KMS-11 (cell line): ENCODE measurements at regions not wholly inside any gene's neighbourhood (a gene's known extent, or its start where the extent isn't known, plus 50 kb on each side); places are given as distances from the start of the nearest gene placed in this dataset.

Experiments
- H2AFZ ChIP-seq: fragments of 200-600 bp; sonication (generic); 2 replicates; pipeline ENCODE4 v1.6.1; 2016; ENCODE audit warnings: antibody characterized with exemption, mixed run types, low read depth
- H3K27ac ChIP-seq: fragments of 200-600 bp; sonication (generic); 2 replicates; pipeline ENCODE4 v1.6.1; 2016; ENCODE audit warnings: mild to moderate bottlenecking, mixed run types
- H3K27me3 ChIP-seq: fragments of 200-600 bp; sonication (generic); 2 replicates; pipeline ENCODE4 v1.6.1; 2017; ENCODE audit warnings: mild to moderate bottlenecking, low read depth, mixed run types, moderate library complexity; ENCODE audit not compliant: insufficient read depth
- H3K36me3 ChIP-seq: fragments of 200-600 bp; sonication (generic); 2 replicates; pipeline ENCODE4 v1.6.1; 2017; ENCODE audit warnings: mild to moderate bottlenecking, mixed run types; ENCODE audit not compliant: insufficient read depth
- H3K4me1 ChIP-seq: fragments of 200-600 bp; sonication (generic); 2 replicates; pipeline ENCODE4 v1.6.1; 2016; ENCODE audit warnings: mild to moderate bottlenecking, low read depth, mixed run types; ENCODE audit not compliant: poor library complexity, severe bottlenecking
- H3K4me2 ChIP-seq: fragments of 200-600 bp; sonication (generic); 2 replicates; pipeline ENCODE4 v1.7.0; 2016; ENCODE audit warnings: mild to moderate bottlenecking, mixed run types
- H3K4me3 ChIP-seq: fragments of 200-600 bp; sonication (generic); IDR thresholded peaks from 2 replicates; pipeline ENCODE4 v1.6.1; 2017; ENCODE audit warnings: low read depth, low read length, mixed read lengths; ENCODE audit not compliant: insufficient read depth
- H3K79me2 ChIP-seq: fragments of 200-600 bp; sonication (generic); 2 replicates; pipeline ENCODE4 v1.6.1; 2016; ENCODE audit warnings: low read depth, mixed run types; ENCODE audit not compliant: insufficient read depth
- H3K9ac ChIP-seq: fragments of 200-600 bp; sonication (generic); 2 replicates; pipeline ENCODE4 v1.6.1; 2016; ENCODE audit warnings: mild to moderate bottlenecking, mixed run types
- H4K20me1 ChIP-seq: fragments of 200-600 bp; sonication (generic); 2 replicates; pipeline ENCODE4 v1.6.1; 2016; ENCODE audit warnings: mild to moderate bottlenecking, mixed run types; ENCODE audit not compliant: insufficient read depth
- TF ChIP-seq, protein P1 (sequence below): fragments of 200-600 bp; sonication (generic); conservative IDR thresholded peaks from 2 replicates; pipeline ENCODE4 v1.6.1; 2017; ENCODE audit warnings: low read depth, mild to moderate bottlenecking, antibody characterized with exemption, low read length, moderate library complexity, mixed read lengths

DNA sequence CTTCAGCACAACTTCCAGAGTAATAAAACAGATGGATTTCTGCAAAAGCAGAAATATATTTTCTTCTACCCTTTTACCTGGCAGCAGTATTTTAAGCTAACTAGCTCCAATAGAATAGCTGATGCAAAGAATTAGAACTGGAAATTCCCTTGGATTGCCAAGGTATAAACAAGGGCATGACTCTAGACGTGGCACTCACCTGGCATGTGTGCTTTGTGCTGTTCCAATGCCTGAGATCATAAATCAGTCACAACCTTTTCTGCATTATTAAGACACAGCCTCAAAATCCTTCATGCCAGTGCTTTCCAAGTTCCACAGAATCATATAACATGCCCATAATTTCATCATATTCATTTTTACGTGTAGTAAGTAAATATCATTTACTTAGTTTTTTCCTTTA, 1048.7 kb downstream of the ADGRL2 start:
- Histone ChIP-seq H3K27ac (no peak overlapping the region), H3K36me3 (no peaks in the 10 kb centered on the region), H3K9ac (no peak overlapping the region), H3K27me3 (no peaks in the 10 kb centered on the region), H2AFZ (no peak overlapping the region), H3K79me2 (no peaks in the 10 kb centered on the region), H3K4me2 (no peak overlapping the region), H4K20me1 (no peaks in the 10 kb centered on the region), H3K4me1 (no peaks in the 10 kb centered on the region), H3K4me3 (no peak overlapping the region)
- TF ChIP-seq, protein P1, sequence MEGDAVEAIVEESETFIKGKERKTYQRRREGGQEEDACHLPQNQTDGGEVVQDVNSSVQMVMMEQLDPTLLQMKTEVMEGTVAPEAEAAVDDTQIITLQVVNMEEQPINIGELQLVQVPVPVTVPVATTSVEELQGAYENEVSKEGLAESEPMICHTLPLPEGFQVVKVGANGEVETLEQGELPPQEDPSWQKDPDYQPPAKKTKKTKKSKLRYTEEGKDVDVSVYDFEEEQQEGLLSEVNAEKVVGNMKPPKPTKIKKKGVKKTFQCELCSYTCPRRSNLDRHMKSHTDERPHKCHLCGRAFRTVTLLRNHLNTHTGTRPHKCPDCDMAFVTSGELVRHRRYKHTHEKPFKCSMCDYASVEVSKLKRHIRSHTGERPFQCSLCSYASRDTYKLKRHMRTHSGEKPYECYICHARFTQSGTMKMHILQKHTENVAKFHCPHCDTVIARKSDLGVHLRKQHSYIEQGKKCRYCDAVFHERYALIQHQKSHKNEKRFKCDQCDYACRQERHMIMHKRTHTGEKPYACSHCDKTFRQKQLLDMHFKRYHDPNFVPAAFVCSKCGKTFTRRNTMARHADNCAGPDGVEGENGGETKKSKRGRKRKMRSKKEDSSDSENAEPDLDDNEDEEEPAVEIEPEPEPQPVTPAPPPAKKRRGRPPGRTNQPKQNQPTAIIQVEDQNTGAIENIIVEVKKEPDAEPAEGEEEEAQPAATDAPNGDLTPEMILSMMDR: no peak

- no peaks in the 10 kb centered on the region for H3K4me1 ChIP-seq
- no peaks in the 10 kb centered on the region for H4K20me1 ChIP-seq
- H3K27me3 ChIP-seq: no peaks in the 10 kb centered on the region
- no peak overlapping the region for H3K9ac ChIP-seq
- H3K36me3 ChIP-seq: no peaks in the 10 kb centered on the region
- no peak overlapping the region for H3K4me2 ChIP-seq
- no peak overlapping the region for H3K27ac ChIP-seq
- TF ChIP-seq, protein P1: no peak
- H3K4me3 ChIP-seq: no peak overlapping the region
- H3K79me2 ChIP-seq: no peaks in the 10 kb centered on the region
- H2AFZ ChIP-seq: no peak overlapping the region
Observed at GRCh38 chr1:82848043-82848442, 1047.3 kb downstream of the ADGRL2 start.

DNA sequence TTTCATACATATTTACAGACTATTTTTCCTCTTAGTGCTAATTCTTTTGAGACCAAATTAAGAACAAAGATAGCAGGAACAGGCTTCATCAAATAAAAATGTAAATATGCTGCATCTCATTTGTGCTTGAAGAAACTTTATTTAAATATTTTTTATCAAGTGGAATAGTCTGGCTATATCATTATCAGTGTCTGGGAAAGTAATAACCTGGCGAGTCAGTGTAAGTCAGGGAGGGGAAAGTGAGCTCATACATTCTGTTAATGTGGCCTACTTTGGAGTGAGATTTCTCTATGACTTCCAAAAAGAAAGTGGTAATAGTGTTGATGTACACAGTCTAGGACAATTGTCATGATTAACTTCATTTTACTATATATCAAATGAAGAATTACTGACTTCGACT, 1045.1 kb downstream of the ADGRL2 start:
- Histone ChIP-seq H3K36me3 (no peaks in the 10 kb centered on the region), H3K4me1 (no peaks in the 10 kb centered on the region), H2AFZ (no peak overlapping the region), H3K27ac (no peak overlapping the region), H4K20me1 (no peaks in the 10 kb centered on the region), H3K79me2 (no peaks in the 10 kb centered on the region), H3K9ac (no peak overlapping the region), H3K4me2 (no peak overlapping the region), H3K4me3 (no peak overlapping the region), H3K27me3 (no peaks in the 10 kb centered on the region)
- TF ChIP-seq, protein P1: no peak

DNA sequence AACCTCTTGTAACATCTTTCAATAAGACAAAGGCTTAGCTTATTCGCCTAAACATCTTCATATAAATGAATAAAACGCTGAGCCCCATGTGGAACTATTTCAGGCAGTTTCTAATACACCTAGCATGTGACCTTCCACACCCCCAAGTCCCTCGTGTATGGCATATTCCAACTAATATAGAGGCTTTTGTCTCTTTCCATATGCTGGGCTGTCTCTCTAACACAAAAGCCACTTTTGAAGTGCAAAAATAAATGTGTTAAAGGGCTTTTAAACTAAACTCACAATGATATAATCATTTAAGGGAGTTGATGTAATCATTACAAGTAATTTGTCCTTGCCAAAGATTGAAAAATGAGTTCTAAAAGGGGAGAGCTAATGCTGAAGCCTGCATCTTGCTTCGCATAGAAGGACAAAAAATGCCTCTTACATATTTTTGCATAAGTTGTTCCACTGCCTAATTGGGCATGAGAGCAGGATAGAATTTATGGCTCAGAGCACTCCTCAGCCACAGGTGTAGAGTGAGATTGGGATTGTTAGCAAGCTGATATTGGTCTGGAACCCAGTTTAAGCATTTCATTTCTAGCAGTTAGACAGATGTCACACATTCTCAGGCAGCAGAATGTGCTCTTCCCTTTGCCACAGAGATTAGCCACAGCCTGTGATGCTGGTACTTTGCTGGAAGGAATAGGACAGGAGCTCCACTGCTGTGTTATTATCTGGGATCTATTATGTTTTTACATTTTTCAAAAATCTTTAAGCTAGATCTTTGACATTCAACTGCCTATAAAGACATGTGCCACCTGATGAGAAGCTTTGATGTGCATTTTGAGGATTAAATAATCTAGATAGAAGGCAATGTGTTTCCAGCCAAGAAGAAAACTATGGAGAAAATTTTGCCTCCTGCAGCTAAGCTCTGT, 1044.4 kb downstream of the ADGRL2 start:
- no peaks in the 10 kb centered on the region for H3K36me3 ChIP-seq
- no peak overlapping the region for H3K27ac ChIP-seq
- H3K27me3 ChIP-seq: no peaks in the 10 kb centered on the region
- TF ChIP-seq, protein P1: no peak
- no peaks in the 10 kb centered on the region for H4K20me1 ChIP-seq
- H3K9ac ChIP-seq: no peak overlapping the region
- no peak overlapping the region for H2AFZ ChIP-seq
- no peak overlapping the region for H3K4me2 ChIP-seq
- no peaks in the 10 kb centered on the region for H3K79me2 ChIP-seq
- H3K4me3 ChIP-seq: no peak overlapping the region
- H3K4me1 ChIP-seq: no peaks in the 10 kb centered on the region
